ENCODE measurements at regions not wholly inside any gene's neighbourhood (a gene's known extent, or its start where the extent isn't known, plus 50 kb on each side); places are given as distances from the start of the nearest gene placed in this dataset.

- DNase-seq (ENCODE audit: low read depth), result no peak
- TF ChIP-seq CTCF (conservative IDR thresholded peaks at IDR 0.05; ENCODE audit: low read depth, low read length), result no peak
- H3K4me3 ChIP-seq (ENCODE audit: low read depth, low read length), result no peak overlapping the region
These were observed 821.6 kb downstream of the PDCD6IP start for GRCh38 chr3:34619990-34620389.

- no peak overlapping the region for H3K4me3 ChIP-seq (ENCODE audit: low read depth, low read length)
- no peak for DNase-seq (ENCODE audit: low read depth)
- TF ChIP-seq CTCF (conservative IDR thresholded peaks at IDR 0.05; ENCODE audit: low read depth, low read length), result no peak
These were observed 828.3 kb downstream of the PDCD6IP start for GRCh38 chr3:34626699-34627098.

GRCh38 chr3:34634939-34635338 is 836.5 kb downstream of the PDCD6IP start:
- no peak for TF ChIP-seq CTCF (conservative IDR thresholded peaks at IDR 0.05; ENCODE audit: low read depth, low read length)
- H3K4me3 ChIP-seq (ENCODE audit: low read depth, low read length), result no peak overlapping the region
- DNase-seq (ENCODE audit: low read depth), result no peak

GRCh38 chr3:34635352-34635850 is 837.0 kb downstream of the PDCD6IP start:
- no peak overlapping the region for H3K4me3 ChIP-seq (ENCODE audit: low read depth, low read length)
- no peak for TF ChIP-seq CTCF (conservative IDR thresholded peaks at IDR 0.05; ENCODE audit: low read depth, low read length)
- no peak for DNase-seq (ENCODE audit: low read depth)

GRCh38 chr3:34646911-34647460 is 848.6 kb downstream of the PDCD6IP start:
- no peak for TF ChIP-seq CTCF (conservative IDR thresholded peaks at IDR 0.05; ENCODE audit: low read depth, low read length)
- DNase-seq (ENCODE audit: low read depth), result no peak

GRCh38 chr3:34650131-34650530 is 851.7 kb downstream of the PDCD6IP start:
- no peak for TF ChIP-seq CTCF (conservative IDR thresholded peaks at IDR 0.05; ENCODE audit: low read depth, low read length)
- DNase-seq (ENCODE audit: low read depth), result no peak
- no peak overlapping the region for H3K4me3 ChIP-seq (ENCODE audit: low read depth, low read length)

More at GRCh38 chr3:34646911-34647460, 848.6 kb downstream of the PDCD6IP start:
- H3K4me3 ChIP-seq (ENCODE audit: low read depth, low read length), result no peak overlapping the region

- H3K4me3 ChIP-seq (ENCODE audit: low read depth, low read length), result no peak overlapping the region
- DNase-seq (ENCODE audit: low read depth), result no peak
- TF ChIP-seq CTCF (conservative IDR thresholded peaks at IDR 0.05; ENCODE audit: low read depth, low read length), result no peak
These were observed 870.5 kb downstream of the PDCD6IP start for GRCh38 chr3:34668915-34669314.

Data from choroid plexus epithelial cell (primary cell).